ENCODE measurements at regions not wholly inside any gene's neighbourhood (a gene's known extent, or its start where the extent isn't known, plus 50 kb on each side); places are given as distances from the start of the nearest gene placed in this dataset.

DNA sequence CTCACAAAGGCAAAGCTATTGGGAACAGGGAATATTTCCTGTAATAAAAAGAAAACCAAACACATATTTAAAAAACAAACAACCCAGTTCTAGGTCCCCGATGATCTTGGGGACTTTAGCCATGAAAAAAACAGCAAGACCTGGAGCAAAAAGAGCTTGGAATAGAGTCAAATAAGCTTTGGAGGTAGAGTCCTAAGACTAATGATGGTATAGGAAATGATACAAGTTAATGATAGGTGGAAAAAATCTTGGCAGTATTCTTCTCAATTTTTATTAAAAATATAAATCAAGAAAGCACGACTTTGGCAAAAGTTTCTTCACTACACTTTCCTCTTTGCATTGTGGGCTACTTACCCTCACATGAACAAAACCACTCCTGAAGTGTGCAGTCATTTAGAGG, 481.5 kb downstream of the EBF1 start:
- TF ChIP-seq, protein P1, sequence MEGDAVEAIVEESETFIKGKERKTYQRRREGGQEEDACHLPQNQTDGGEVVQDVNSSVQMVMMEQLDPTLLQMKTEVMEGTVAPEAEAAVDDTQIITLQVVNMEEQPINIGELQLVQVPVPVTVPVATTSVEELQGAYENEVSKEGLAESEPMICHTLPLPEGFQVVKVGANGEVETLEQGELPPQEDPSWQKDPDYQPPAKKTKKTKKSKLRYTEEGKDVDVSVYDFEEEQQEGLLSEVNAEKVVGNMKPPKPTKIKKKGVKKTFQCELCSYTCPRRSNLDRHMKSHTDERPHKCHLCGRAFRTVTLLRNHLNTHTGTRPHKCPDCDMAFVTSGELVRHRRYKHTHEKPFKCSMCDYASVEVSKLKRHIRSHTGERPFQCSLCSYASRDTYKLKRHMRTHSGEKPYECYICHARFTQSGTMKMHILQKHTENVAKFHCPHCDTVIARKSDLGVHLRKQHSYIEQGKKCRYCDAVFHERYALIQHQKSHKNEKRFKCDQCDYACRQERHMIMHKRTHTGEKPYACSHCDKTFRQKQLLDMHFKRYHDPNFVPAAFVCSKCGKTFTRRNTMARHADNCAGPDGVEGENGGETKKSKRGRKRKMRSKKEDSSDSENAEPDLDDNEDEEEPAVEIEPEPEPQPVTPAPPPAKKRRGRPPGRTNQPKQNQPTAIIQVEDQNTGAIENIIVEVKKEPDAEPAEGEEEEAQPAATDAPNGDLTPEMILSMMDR (IDR thresholded peaks at IDR 0.05): no peak
- TF ChIP-seq POLR2A (IDR thresholded peaks at IDR 0.05): no peak
